Neuron (in vitro differentiated cells): ENCODE measurements at regions not wholly inside any gene's neighbourhood (a gene's known extent, or its start where the extent isn't known, plus 50 kb on each side); places are given as distances from the start of the nearest gene placed in this dataset.
"Not testable (repeated sequence)": the region's sequence is repeated elsewhere in the genome, so short reads cannot be mapped to it uniquely, and the experiment has no call there.

Source experiments
- H2AFZ ChIP-seq: one replicate; pipeline ENCODE4 v1.6.1; 2013; ENCODE audit warnings: low read depth, mild to moderate bottlenecking, inconsistent platforms, low read length, moderate library complexity
- H3K27me3 ChIP-seq: one replicate; pipeline ENCODE4 v1.6.1; 2013; ENCODE audit warnings: low read length; ENCODE audit not compliant: insufficient read depth
- H3K36me3 ChIP-seq: one replicate; pipeline ENCODE4 v1.6.1; 2013; ENCODE audit warnings: low read length; ENCODE audit not compliant: insufficient read depth
- H3K4me1 ChIP-seq: one replicate; pipeline ENCODE4 v1.6.1; 2013; ENCODE audit warnings: low read length; ENCODE audit not compliant: insufficient read depth
- H3K4me3 ChIP-seq: 2 replicates; pipeline ENCODE4 v1.5.1; 2013; ENCODE audit warnings: mild to moderate bottlenecking, low read length, moderate library complexity
- H3K9me3 ChIP-seq: one replicate; pipeline ENCODE4 v1.6.1; 2013; ENCODE audit warnings: low read length

GRCh38 chr2:234158812-234159211, 108.3 kb downstream of the SPP2 start:
- Histone ChIP-seq H3K27me3 (no peaks in the 10 kb centered on the region), H3K36me3 (no peaks in the 10 kb centered on the region), H2AFZ (no peak overlapping the region), H3K4me1 (no peaks in the 10 kb centered on the region), H3K9me3 (no peaks in the 10 kb centered on the region), H3K4me3 (no peak overlapping the region)

- H3K36me3 ChIP-seq, result no peaks in the 10 kb centered on the region
- no peak overlapping the region for H2AFZ ChIP-seq
- no peaks in the 10 kb centered on the region for H3K9me3 ChIP-seq
- H3K4me3 ChIP-seq, result no peak overlapping the region
- no peaks in the 10 kb centered on the region for H3K27me3 ChIP-seq
- no peaks in the 10 kb centered on the region for H3K4me1 ChIP-seq
These were observed 107.5 kb downstream of the SPP2 start for GRCh38 chr2:234157817-234158588.

- Histone ChIP-seq H2AFZ (no peak overlapping the region), H3K4me1 (no peaks in the 10 kb centered on the region), H3K9me3 (no peaks in the 10 kb centered on the region), H3K27me3 (no peaks in the 10 kb centered on the region), H3K36me3 (no peaks in the 10 kb centered on the region), H3K4me3 (no peak overlapping the region)
These were observed 105.8 kb downstream of the SPP2 start for GRCh38 chr2:234156326-234156725.

DNA sequence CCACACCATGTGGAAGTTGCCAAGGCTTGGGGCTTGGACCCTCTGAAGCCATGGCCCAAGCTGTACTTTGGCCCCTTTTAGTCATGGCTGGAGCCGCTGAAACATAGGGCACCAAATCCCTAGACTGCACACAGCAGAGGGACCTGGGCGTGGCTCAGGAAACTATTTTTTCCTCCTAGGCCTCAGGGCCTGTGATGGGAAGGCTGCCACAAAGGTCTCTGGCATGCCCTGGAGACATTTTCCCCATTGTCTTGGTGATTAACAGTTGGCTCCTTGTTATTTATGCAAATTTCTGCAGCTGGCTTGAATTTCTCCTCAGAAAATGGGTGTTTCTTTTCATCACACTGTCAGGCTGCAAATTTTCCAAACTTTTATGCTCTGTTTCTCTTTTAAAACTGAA, 102.3 kb downstream of the SPP2 start:
- not testable (repeated sequence) for H3K9me3 ChIP-seq, H2AFZ ChIP-seq, H3K4me3 ChIP-seq, H3K4me1 ChIP-seq, H3K36me3 ChIP-seq, H3K27me3 ChIP-seq

- no peak overlapping the region for H2AFZ ChIP-seq
- H3K4me3 ChIP-seq, result no peak overlapping the region
- H3K36me3 ChIP-seq, result no peaks in the 10 kb centered on the region
- H3K4me1 ChIP-seq, result no peaks in the 10 kb centered on the region
- H3K9me3 ChIP-seq, result no peaks in the 10 kb centered on the region
- no peaks in the 10 kb centered on the region for H3K27me3 ChIP-seq
These were observed 96.9 kb downstream of the SPP2 start for GRCh38 chr2:234147335-234147861.

GRCh38 chr2:234146087-234146826, 95.8 kb downstream of the SPP2 start:
- Histone ChIP-seq H3K27me3 (peaks cover 3% of the 10 kb centered on the region), H2AFZ (no peak overlapping the region), H3K36me3 (no peaks in the 10 kb centered on the region), H3K4me3 (no peak overlapping the region), H3K9me3 (no peaks in the 10 kb centered on the region), H3K4me1 (no peaks in the 10 kb centered on the region)

GRCh38 chr2:234145511-234145910, 95.0 kb downstream of the SPP2 start:
- Histone ChIP-seq H3K4me1 (no peaks in the 10 kb centered on the region), H3K36me3 (no peaks in the 10 kb centered on the region), H2AFZ (no peak overlapping the region), H3K4me3 (no peak overlapping the region), H3K27me3 (peaks cover 3% of the 10 kb centered on the region), H3K9me3 (no peaks in the 10 kb centered on the region)

- Histone ChIP-seq H3K36me3 (no peaks in the 10 kb centered on the region), H2AFZ (no peak overlapping the region), H3K9me3 (no peaks in the 10 kb centered on the region), H3K4me3 (no peak overlapping the region), H3K4me1 (no peaks in the 10 kb centered on the region), H3K27me3 (peaks cover 3% of the 10 kb centered on the region)
These were observed 94.6 kb downstream of the SPP2 start for GRCh38 chr2:234145057-234145456.

DNA sequence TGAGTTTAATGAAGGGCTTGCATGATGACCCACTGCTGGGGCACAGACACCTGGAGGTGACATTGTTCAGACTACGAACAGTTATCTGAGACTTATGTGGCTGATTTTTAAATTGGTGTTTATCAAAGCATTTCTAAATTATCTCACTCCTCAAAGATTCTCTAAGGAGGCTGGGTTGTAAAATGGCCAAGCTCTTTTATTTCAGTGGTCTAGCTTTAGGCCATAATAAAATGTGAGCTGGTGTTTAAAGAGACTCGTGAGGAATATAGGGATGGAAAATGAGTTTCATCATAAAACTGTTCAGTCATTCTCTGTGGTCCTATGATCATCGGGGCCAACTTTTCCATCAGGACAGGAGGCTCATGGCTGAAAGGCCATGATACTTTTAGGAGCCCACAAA, 93.4 kb downstream of the SPP2 start:
- H3K9me3 ChIP-seq, result no peaks in the 10 kb centered on the region
- no peaks in the 10 kb centered on the region for H3K4me1 ChIP-seq
- peaks cover 3% of the 10 kb centered on the region for H3K27me3 ChIP-seq
- no peaks in the 10 kb centered on the region for H3K36me3 ChIP-seq
- no peak overlapping the region for H2AFZ ChIP-seq
- H3K4me3 ChIP-seq, result no peak overlapping the region

DNA sequence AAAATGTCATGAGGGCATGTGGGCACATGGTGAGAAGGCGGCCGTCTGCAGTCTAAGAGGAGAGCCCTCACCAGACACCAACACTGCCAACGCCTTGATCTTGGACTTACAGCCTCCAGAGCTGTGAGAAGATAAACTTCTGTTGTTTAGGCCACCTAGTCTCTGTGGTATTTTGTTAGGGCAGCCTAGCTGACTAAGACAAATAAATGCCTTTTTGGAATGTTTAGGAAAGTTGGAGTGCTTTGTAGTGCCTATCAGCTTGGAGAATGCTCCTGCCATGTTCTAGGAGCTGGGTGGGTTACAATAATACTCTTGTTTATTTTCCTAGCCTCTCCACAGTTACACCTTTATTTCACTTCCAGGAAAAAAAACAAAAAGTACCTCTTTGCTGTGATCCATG, 92.0 kb downstream of the SPP2 start:
- Histone ChIP-seq H3K9me3 (no peaks in the 10 kb centered on the region), H2AFZ (no peak overlapping the region), H3K4me3 (no peak overlapping the region), H3K36me3 (no peaks in the 10 kb centered on the region), H3K4me1 (no peaks in the 10 kb centered on the region), H3K27me3 (peaks cover 3% of the 10 kb centered on the region)

DNA sequence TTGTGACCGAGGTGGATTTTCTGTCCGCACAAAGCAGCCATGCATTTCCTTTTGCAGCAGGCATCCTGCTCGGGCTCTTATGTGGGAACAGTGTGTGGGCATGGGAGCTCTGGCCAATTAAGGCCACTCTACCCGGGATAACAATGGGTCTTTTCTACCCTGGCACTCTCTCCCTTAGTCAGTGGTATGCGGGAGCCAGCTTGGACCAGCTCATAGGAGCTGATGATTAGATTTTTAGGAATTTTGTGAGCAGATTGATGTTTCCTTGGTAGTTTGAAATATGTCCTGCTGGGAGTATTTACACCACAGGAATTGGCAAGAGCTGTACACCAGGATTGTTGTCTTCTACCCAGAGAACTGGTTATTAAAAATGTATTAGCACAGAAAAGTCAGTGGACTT, 89.3 kb downstream of the SPP2 start:
- no peaks in the 10 kb centered on the region for H3K4me1 ChIP-seq
- no peaks in the 10 kb centered on the region for H3K36me3 ChIP-seq
- no peak overlapping the region for H2AFZ ChIP-seq
- H3K27me3 ChIP-seq, result peaks cover 3% of the 10 kb centered on the region
- H3K4me3 ChIP-seq, result no peak overlapping the region
- no peaks in the 10 kb centered on the region for H3K9me3 ChIP-seq

DNA sequence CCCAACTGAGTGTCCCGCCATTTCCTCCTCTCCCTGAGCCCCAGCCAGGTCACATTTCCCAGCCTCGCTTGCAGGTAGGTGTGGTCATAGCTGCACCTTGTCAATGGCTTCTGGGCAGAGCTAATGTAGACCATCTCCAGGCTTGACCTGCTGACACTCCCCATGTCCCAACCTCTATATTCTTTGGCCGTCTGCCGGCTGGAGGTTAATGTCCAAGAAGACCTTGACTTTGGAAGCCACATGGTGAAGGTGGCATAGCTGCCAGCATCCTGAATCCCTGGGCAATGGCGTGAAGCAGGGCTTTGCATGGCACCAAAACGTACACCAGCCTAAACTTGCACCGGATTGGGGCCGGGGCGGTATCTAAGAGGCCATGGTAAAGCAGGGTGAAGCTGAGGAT, 88.3 kb downstream of the SPP2 start:
- no peak overlapping the region for H2AFZ ChIP-seq
- no peaks in the 10 kb centered on the region for H3K9me3 ChIP-seq
- peaks cover 3% of the 10 kb centered on the region for H3K27me3 ChIP-seq
- no peaks in the 10 kb centered on the region for H3K36me3 ChIP-seq
- no peaks in the 10 kb centered on the region for H3K4me1 ChIP-seq
- no peak overlapping the region for H3K4me3 ChIP-seq

DNA sequence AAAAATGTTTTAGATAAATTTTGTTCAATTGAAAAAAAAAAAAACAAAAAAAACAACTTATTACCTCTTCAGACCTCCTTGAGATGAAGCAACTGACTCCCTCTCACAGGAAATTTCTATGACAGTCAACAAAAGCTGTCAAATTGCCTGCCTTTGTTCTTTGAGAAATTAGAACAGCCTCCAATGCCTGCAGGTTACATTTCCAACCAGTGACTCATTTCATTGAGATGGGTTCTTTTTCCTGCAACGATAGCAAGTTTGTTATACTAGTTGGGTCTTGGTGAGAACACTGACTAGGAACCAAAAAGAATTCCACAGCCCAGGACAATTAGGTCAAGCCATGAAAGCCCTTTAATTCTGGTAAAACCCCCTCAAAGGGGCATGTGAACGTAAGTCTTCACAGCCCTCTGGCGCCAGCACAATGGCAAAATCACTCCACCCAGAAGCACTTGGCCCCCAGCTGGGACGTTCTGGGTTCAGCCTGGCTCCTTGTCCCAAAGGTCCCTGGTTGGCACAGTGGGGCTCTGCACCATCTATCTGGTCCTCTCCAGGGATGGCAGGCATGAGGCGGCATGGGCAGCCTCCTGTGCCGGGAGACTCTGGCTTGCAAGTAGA, 87.0 kb downstream of the SPP2 start:
- H3K4me1 ChIP-seq, result no peaks in the 10 kb centered on the region
- H3K9me3 ChIP-seq, result no peaks in the 10 kb centered on the region
- H3K27me3 ChIP-seq, result peaks cover 3% of the 10 kb centered on the region
- no peaks in the 10 kb centered on the region for H3K36me3 ChIP-seq
- H2AFZ ChIP-seq, result no peak overlapping the region
- no peak overlapping the region for H3K4me3 ChIP-seq
